GM12878 (cell line): ENCODE measurements at regions not wholly inside any gene's neighbourhood (a gene's known extent, or its start where the extent isn't known, plus 50 kb on each side); places are given as distances from the start of the nearest gene placed in this dataset.

Experiments
- EZH2 ChIP-seq: IDR thresholded peaks from 2 replicates; pipeline ENCODE4 v1.6.1; 2012; ENCODE audit warnings: low read depth, mild to moderate bottlenecking, control low read depth, inconsistent platforms, low read length, borderline replicate concordance; ENCODE audit not compliant: control insufficient read depth
- NR2C2 ChIP-seq: IDR thresholded peaks from 2 replicates; pipeline ENCODE4 v1.6.1; 2011; ENCODE audit warnings: borderline replicate concordance, low read depth; ENCODE audit not compliant: control insufficient read depth, insufficient read length
- TF ChIP-seq, protein P1 (sequence below), 3 experiments: IDR thresholded peaks in 2 of 3; conservative IDR thresholded peaks in 1 of 3; 2 replicates each; pipeline ENCODE4 v1.5.1; 2011; ENCODE audit warnings: low read depth in 3 of 3, low read length in 3 of 3, mild to moderate bottlenecking in 3 of 3, control low read depth in 2 of 3, moderate library complexity in 2 of 3, inconsistent platforms in 1 of 3, mixed read lengths in 1 of 3; ENCODE audit not compliant: control insufficient read depth in 2 of 3, insufficient read depth in 1 of 3; ENCODE audit errors: extremely low read depth in 1 of 3

DNA sequence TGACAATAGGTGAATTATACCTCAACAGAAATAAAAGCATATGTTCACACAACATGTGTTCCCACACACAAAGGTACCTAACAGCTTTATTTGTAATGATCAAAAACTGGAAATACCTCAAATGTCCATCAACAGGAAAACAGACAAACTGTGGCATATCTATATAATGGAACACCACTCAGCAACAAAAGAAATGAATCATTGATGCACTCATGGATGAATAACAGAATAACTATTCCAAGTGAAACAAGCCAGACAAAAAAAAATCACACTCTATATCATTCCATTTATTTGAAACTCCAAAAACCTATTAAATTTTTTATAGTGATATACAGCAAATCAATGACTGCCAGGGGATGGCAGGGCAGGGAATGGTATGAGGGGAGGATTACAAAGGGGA, 148.1 kb downstream of the PLS3 start:
- TF ChIP-seq NR2C2 (no peak), EZH2 (no peak)
- TF ChIP-seq, protein P1, sequence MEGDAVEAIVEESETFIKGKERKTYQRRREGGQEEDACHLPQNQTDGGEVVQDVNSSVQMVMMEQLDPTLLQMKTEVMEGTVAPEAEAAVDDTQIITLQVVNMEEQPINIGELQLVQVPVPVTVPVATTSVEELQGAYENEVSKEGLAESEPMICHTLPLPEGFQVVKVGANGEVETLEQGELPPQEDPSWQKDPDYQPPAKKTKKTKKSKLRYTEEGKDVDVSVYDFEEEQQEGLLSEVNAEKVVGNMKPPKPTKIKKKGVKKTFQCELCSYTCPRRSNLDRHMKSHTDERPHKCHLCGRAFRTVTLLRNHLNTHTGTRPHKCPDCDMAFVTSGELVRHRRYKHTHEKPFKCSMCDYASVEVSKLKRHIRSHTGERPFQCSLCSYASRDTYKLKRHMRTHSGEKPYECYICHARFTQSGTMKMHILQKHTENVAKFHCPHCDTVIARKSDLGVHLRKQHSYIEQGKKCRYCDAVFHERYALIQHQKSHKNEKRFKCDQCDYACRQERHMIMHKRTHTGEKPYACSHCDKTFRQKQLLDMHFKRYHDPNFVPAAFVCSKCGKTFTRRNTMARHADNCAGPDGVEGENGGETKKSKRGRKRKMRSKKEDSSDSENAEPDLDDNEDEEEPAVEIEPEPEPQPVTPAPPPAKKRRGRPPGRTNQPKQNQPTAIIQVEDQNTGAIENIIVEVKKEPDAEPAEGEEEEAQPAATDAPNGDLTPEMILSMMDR (IDR thresholded peaks at IDR 0.05 in 2 of 3, conservative IDR thresholded peaks at IDR 0.05 in 1 of 3; ENCODE audit: control insufficient read depth in 2 of 3, extremely low read depth in 1 of 3, insufficient read depth in 1 of 3, low read depth in 3 of 3, low read length in 3 of 3) = no peak
